ENCODE measurements at regions not wholly inside any gene's neighbourhood (a gene's known extent, or its start where the extent isn't known, plus 50 kb on each side); places are given as distances from the start of the nearest gene placed in this dataset.

DNA sequence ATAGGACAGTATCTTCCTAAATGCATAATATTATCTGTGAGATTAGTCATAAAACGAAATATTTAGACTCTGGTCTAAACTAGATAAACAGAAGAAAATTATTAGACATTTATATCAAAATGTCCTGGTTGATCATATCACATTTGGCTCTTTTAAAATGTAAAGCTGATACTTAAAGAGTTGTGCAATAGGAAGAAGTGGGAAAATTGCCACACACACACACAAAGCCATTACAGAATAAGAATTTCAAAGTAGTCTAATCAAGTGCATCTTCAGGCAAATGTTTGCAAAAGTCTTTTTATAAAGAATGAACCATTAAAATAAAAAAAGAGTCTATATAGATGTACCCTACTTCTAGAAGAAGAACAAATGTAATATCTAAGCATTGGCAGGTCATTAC lies 301.7 kb downstream of the KIF2B start:
- TF ChIP-seq, protein P1, sequence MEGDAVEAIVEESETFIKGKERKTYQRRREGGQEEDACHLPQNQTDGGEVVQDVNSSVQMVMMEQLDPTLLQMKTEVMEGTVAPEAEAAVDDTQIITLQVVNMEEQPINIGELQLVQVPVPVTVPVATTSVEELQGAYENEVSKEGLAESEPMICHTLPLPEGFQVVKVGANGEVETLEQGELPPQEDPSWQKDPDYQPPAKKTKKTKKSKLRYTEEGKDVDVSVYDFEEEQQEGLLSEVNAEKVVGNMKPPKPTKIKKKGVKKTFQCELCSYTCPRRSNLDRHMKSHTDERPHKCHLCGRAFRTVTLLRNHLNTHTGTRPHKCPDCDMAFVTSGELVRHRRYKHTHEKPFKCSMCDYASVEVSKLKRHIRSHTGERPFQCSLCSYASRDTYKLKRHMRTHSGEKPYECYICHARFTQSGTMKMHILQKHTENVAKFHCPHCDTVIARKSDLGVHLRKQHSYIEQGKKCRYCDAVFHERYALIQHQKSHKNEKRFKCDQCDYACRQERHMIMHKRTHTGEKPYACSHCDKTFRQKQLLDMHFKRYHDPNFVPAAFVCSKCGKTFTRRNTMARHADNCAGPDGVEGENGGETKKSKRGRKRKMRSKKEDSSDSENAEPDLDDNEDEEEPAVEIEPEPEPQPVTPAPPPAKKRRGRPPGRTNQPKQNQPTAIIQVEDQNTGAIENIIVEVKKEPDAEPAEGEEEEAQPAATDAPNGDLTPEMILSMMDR (IDR thresholded peaks at IDR 0.05): no peak
- no peak for TF ChIP-seq EZH2 (IDR thresholded peaks at IDR 0.05; ENCODE audit: borderline replicate concordance, insufficient read depth, low read depth, low read length, poor library complexity, severe bottlenecking)
